HUES48 (cell line): ENCODE measurements at regions not wholly inside any gene's neighbourhood (a gene's known extent, or its start where the extent isn't known, plus 50 kb on each side); places are given as distances from the start of the nearest gene placed in this dataset.
"Not testable (repeated sequence)": the region's sequence is repeated elsewhere in the genome, so short reads cannot be mapped to it uniquely, and the experiment has no call there.

Experiments
- H3K27ac ChIP-seq: one replicate; pipeline ENCODE4 v1.7.0; 2013; ENCODE audit warnings: low read depth, low read length, inconsistent platforms
- H3K27me3 ChIP-seq: 2 replicates; pipeline ENCODE4 v1.6.1; 2013; ENCODE audit warnings: mild to moderate bottlenecking, low read length; ENCODE audit not compliant: control insufficient read depth, insufficient read depth
- H3K36me3 ChIP-seq: 2 replicates; pipeline ENCODE4 v1.6.1; 2013; ENCODE audit warnings: low read length; ENCODE audit not compliant: control insufficient read depth, insufficient read depth
- H3K4me1 ChIP-seq: 2 replicates; pipeline ENCODE4 v1.6.1; 2013; ENCODE audit warnings: mild to moderate bottlenecking, low read length; ENCODE audit not compliant: control insufficient read depth, insufficient read depth
- H3K4me3 ChIP-seq: 2 replicates; pipeline ENCODE4 v1.5.1; 2013; ENCODE audit warnings: mild to moderate bottlenecking, low read depth, low read length
- H3K9ac ChIP-seq: 2 replicates; pipeline ENCODE4 v1.6.1; 2013; ENCODE audit warnings: mild to moderate bottlenecking, low read depth, low read length, moderate library complexity
- H3K9me3 ChIP-seq: 2 replicates; pipeline ENCODE4 v1.6.1; 2013; ENCODE audit warnings: low read length; ENCODE audit not compliant: control insufficient read depth, insufficient read depth

GRCh38 chr4:188372829-188373228 is 233.6 kb downstream of the TRIML1 start:
- H3K4me1 ChIP-seq = no peaks in the 10 kb centered on the region
- H3K4me3 ChIP-seq = no peak overlapping the region
- H3K36me3 ChIP-seq = no peaks in the 10 kb centered on the region
- no peak overlapping the region for H3K9ac ChIP-seq
- H3K9me3 ChIP-seq = peaks cover 3% of the 10 kb centered on the region; the same call in 1 of the 2 replicates
- no peaks in the 10 kb centered on the region for H3K27me3 ChIP-seq
- H3K27ac ChIP-seq = no peak overlapping the region

GRCh38 chr4:188374871-188375270 is 235.6 kb downstream of the TRIML1 start:
- Histone ChIP-seq H3K9ac (no peak overlapping the region), H3K27me3 (no peaks in the 10 kb centered on the region), H3K4me3 (no peak overlapping the region), H3K36me3 (no peaks in the 10 kb centered on the region), H3K9me3 (peaks cover 8% of the 10 kb centered on the region; the same call in 1 of the 2 replicates), H3K27ac (no peak overlapping the region), H3K4me1 (no peaks in the 10 kb centered on the region)

- Histone ChIP-seq H3K4me1 (no peaks in the 10 kb centered on the region), H3K4me3 (no peak overlapping the region), H3K9ac (no peak overlapping the region), H3K27ac (no peak overlapping the region), H3K9me3 (peaks cover 8% of the 10 kb centered on the region; the same call in 1 of the 2 replicates), H3K36me3 (no peaks in the 10 kb centered on the region), H3K27me3 (no peaks in the 10 kb centered on the region)
These were observed 238.6 kb downstream of the TRIML1 start for GRCh38 chr4:188377816-188378215.

GRCh38 chr4:188383180-188383579 is 243.9 kb downstream of the TRIML1 start:
- Histone ChIP-seq H3K4me1 (peaks cover 8% of the 10 kb centered on the region), H3K27ac (no peak overlapping the region), H3K4me3 (no peak overlapping the region), H3K27me3 (no peaks in the 10 kb centered on the region), H3K9me3 (peaks cover 5% of the 10 kb centered on the region; the same call in 1 of the 2 replicates), H3K36me3 (no peaks in the 10 kb centered on the region), H3K9ac (no peak overlapping the region)

- Histone ChIP-seq H3K4me3 (no peak overlapping the region), H3K36me3 (no peaks in the 10 kb centered on the region)
These were observed 248.0 kb downstream of the TRIML1 start for GRCh38 chr4:188387179-188387791.

GRCh38 chr4:188391349-188391748 is 252.1 kb downstream of the TRIML1 start:
- not testable (repeated sequence) for H3K36me3 ChIP-seq, H3K4me1 ChIP-seq, H3K4me3 ChIP-seq, H3K27me3 ChIP-seq, H3K9ac ChIP-seq, H3K27ac ChIP-seq
- H3K9me3 ChIP-seq = peaks cover 17% of the 10 kb centered on the region

More at GRCh38 chr4:188387179-188387791, 248.0 kb downstream of the TRIML1 start:
- peaks cover 8% of the 10 kb centered on the region for H3K4me1 ChIP-seq
- H3K27ac ChIP-seq = no peak overlapping the region
- peaks cover 17% of the 10 kb centered on the region for H3K9me3 ChIP-seq
- no peaks in the 10 kb centered on the region for H3K27me3 ChIP-seq
- no peak overlapping the region for H3K9ac ChIP-seq

- peaks cover 23% of the 10 kb centered on the region for H3K4me1 ChIP-seq
- H3K9me3 ChIP-seq = 0 out of 2 replicates have a peak, but pooled peaks cover 2% of the 10 kb centered on the region
- H3K27ac ChIP-seq = no peak overlapping the region
- H3K36me3 ChIP-seq = no peaks in the 10 kb centered on the region
- no peaks in the 10 kb centered on the region for H3K27me3 ChIP-seq
- H3K4me3 ChIP-seq = no peak overlapping the region
- no peak overlapping the region for H3K9ac ChIP-seq
These were observed 256.8 kb downstream of the TRIML1 start for GRCh38 chr4:188396037-188396436.

- Histone ChIP-seq H3K9ac (peak overlapping the region; percentile 46; the same call in 1 of the 2 replicates), H3K27ac (peak overlapping the region; percentile 86), H3K4me1 (peaks cover 33% of the 10 kb centered on the region), H3K36me3 (no peaks in the 10 kb centered on the region), H3K27me3 (no peaks in the 10 kb centered on the region), H3K9me3 (no peaks in the 10 kb centered on the region), H3K4me3 (no peak overlapping the region; the same call in 1 of the 2 replicates)
These were observed 260.6 kb downstream of the TRIML1 start for GRCh38 chr4:188399834-188400233.

GRCh38 chr4:188400451-188400850 is 261.2 kb downstream of the TRIML1 start:
- H3K4me1 ChIP-seq = peaks cover 33% of the 10 kb centered on the region
- H3K27ac ChIP-seq = peak overlapping the region; percentile 86
- H3K9me3 ChIP-seq = no peaks in the 10 kb centered on the region

GRCh38 chr4:188403272-188403671 is 264.0 kb downstream of the TRIML1 start:
- Histone ChIP-seq H3K9me3 (no peaks in the 10 kb centered on the region), H3K9ac (no peak overlapping the region), H3K4me3 (no peak overlapping the region), H3K4me1 (peaks cover 40% of the 10 kb centered on the region), H3K27ac (no peak overlapping the region), H3K27me3 (no peaks in the 10 kb centered on the region), H3K36me3 (no peaks in the 10 kb centered on the region)

More at GRCh38 chr4:188400451-188400850, 261.2 kb downstream of the TRIML1 start:
- Histone ChIP-seq H3K4me3 (no peak overlapping the region; the same call in 1 of the 2 replicates), H3K9ac (peak overlapping the region; percentile 46), H3K27me3 (no peaks in the 10 kb centered on the region), H3K36me3 (no peaks in the 10 kb centered on the region)

- not testable (repeated sequence) for H3K36me3 ChIP-seq, H3K4me3 ChIP-seq, H3K27ac ChIP-seq, H3K9me3 ChIP-seq, H3K9ac ChIP-seq, H3K27me3 ChIP-seq
- H3K4me1 ChIP-seq = peaks cover 27% of the 10 kb centered on the region
These were observed 266.0 kb downstream of the TRIML1 start for GRCh38 chr4:188405071-188405835.
